ENCODE measurements at regions not wholly inside any gene's neighbourhood (a gene's known extent, or its start where the extent isn't known, plus 50 kb on each side); places are given as distances from the start of the nearest gene placed in this dataset.

DNA sequence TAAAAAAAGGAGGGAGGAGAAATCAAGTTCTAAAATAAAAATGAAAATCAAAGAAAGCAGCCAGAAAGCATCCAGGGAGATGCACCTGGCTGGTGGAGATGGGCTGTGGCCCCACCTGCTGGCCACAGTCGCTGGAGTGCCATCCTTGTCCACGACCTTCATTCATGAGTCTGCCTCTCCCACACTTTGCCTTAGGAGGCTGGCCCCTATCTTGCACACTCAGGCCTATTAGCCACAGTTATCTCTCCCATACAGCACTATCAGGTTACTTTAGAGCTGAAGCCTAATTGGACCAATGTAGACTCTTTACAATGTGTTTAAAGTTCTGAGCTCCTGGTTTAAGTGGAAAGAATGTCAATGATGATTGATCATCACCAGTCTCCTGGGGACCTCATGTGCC, 392.0 kb upstream of the RORA start:
- no peaks in the 10 kb centered on the region for H3K36me3 ChIP-seq (ENCODE audit: insufficient read depth)
- H3K4me1 ChIP-seq (ENCODE audit: insufficient read depth), result no peaks in the 10 kb centered on the region
- 2% methylated on average over 2 of the region's 2 CpGs for WGBS
- H3K4me3 ChIP-seq (ENCODE audit: low read depth, low read length), result no peak overlapping the region
- no peak for DNase-seq (ENCODE audit: extremely low spot score)
- H3K27ac ChIP-seq (ENCODE audit: low read depth), result no peak overlapping the region

DNA sequence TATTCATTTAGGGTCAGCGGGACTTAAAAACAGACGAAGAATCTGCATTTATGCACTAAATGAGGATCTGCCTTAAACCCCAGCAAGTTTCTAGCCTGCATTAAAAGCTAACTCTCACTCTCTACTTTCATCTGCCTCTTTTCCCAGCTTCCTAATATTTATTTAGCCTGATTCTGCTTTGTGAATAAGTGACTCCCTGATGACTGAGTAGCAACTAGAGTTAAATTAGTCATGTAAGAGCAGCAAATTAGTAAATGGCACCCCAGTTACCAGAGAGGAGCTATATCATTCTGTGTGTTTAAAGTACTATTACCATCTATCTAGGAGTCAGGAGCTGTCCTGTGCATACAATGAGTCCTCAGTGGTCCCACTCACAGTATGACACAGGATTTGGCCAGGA, 391.0 kb upstream of the RORA start:
- DNase-seq (ENCODE audit: extremely low spot score), result no peak
- Histone ChIP-seq H3K4me1 (ENCODE audit: insufficient read depth) (no peaks in the 10 kb centered on the region), H3K36me3 (ENCODE audit: insufficient read depth) (no peaks in the 10 kb centered on the region), H3K4me3 (ENCODE audit: low read depth, low read length) (no peak overlapping the region), H3K27ac (ENCODE audit: low read depth) (no peak overlapping the region)
- WGBS, result 73% methylated on average over 2 of the region's 2 CpGs

DNA sequence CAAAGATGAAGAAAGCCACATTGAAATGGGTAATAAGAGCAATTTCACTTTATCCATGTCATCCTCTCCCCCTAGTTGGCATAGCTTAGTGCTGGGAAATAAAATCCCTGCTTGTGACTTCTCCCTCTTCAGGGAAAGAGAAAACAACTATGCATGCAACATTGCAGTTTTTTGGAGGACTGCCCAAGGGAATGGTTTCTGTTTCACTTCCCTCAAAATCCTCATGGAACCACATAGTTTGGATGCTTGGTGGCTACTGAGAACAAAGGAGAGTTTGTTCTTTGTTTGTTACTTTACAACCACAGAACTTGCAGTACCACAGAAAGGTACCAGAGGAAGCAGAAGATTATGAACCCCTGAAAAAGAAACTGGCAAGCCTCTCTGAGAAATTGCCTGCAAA, 384.6 kb upstream of the RORA start:
- no peaks in the 10 kb centered on the region for H3K36me3 ChIP-seq (ENCODE audit: insufficient read depth)
- no peak overlapping the region for H3K27ac ChIP-seq (ENCODE audit: low read depth)
- DNase-seq (ENCODE audit: extremely low spot score), result no peak
- H3K4me3 ChIP-seq (ENCODE audit: low read depth, low read length), result no peak overlapping the region
- no peaks in the 10 kb centered on the region for H3K4me1 ChIP-seq (ENCODE audit: insufficient read depth)

DNA sequence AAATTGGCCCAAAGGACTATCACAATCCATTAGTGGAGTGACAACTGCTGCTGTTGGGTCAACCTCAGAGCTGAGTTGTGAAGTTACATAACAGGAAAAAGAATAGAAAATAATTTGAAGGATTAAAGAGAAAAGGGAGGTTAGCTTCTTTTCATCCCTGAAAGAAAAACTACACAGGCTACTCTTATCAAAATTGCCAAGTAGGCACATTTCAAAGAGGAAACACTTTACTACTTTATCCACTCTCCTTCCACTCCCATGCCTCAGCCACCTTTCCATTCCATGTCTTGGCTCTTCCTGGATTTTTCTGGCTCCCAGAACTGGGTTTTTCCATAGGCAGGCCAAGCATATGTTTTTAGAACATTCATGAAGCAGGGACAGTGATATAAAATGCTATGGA, 384.0 kb upstream of the RORA start:
- Histone ChIP-seq H3K4me3 (ENCODE audit: low read depth, low read length) (no peak overlapping the region), H3K27ac (ENCODE audit: low read depth) (no peak overlapping the region), H3K4me1 (ENCODE audit: insufficient read depth) (no peaks in the 10 kb centered on the region), H3K36me3 (ENCODE audit: insufficient read depth) (no peaks in the 10 kb centered on the region)
- no peak for DNase-seq (ENCODE audit: extremely low spot score)

DNA sequence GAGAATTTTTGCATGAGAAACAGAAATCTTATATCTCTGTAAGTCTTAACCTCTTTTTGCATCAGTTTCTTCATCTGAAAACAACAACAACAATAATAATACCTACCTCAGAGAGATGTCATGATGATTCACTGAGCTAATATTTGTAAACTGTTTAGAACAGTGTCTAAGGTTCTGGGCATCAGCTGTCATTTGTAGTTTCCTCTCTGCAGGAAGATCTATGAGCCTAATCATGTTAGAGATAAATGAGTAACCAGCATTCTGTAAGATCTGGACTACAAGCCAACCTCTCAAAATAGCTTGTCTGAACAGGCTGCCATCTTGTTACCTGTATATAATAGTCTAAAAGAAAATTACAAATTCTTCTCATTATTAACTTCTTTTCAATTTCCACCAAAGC, 383.0 kb upstream of the RORA start:
- DNase-seq (ENCODE audit: extremely low spot score), result no peak
- Histone ChIP-seq H3K27ac (ENCODE audit: low read depth) (no peak overlapping the region), H3K4me1 (ENCODE audit: insufficient read depth) (no peaks in the 10 kb centered on the region), H3K4me3 (ENCODE audit: low read depth, low read length) (no peak overlapping the region), H3K36me3 (ENCODE audit: insufficient read depth) (no peaks in the 10 kb centered on the region)

DNA sequence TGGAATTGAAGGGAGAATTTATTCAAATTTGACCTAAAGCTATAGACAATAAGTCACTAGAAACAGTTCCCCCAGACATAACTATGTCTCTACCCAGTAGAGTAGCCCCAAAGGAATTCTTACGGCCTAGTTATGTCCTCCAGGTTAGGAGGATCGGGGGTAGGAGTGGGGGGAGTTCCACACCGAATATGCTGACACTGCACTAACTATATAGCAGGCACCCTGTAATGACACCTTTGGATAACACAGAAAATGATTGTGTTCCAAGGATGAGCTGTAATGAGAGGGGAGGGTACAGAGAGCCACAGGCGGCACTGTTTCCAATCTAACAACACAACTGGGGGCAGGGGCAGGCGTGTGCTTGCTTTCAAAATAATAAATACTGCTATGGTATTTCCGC, 376.2 kb upstream of the RORA start:
- no peaks in the 10 kb centered on the region for H3K4me1 ChIP-seq (ENCODE audit: insufficient read depth)
- H3K27ac ChIP-seq (ENCODE audit: low read depth), result no peak overlapping the region
- H3K4me3 ChIP-seq (ENCODE audit: low read depth, low read length), result no peak overlapping the region
- no peaks in the 10 kb centered on the region for H3K36me3 ChIP-seq (ENCODE audit: insufficient read depth)
- WGBS, result 87% methylated on average over 6 of the region's 6 CpGs
- DNase-seq (ENCODE audit: extremely low spot score), result no peak

DNA sequence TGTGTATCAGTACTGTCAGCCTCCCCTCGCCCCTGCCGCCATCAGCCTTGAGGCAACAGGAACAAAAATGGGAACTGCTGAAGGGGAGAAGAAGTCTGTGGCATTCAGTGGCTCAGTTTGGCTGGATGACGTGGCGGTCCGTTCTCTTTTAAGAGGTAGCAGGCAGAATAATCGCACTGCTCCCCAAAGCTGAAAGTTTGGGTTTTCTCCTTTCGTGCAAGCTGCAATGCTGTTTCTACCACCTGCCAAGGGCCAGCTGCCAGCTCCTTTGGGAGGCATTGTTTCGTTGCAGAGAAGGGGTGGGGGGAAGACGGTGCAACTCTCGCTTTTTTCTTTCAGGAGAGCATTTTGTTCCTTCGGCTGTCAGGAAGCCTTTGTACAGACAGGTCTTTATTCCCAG, 369.6 kb upstream of the RORA start:
- DNase-seq (ENCODE audit: extremely low spot score), result no peak
- no peak overlapping the region for H3K27ac ChIP-seq (ENCODE audit: low read depth)
- H3K4me3 ChIP-seq (ENCODE audit: low read depth, low read length), result no peak overlapping the region
- no peaks in the 10 kb centered on the region for H3K4me1 ChIP-seq (ENCODE audit: insufficient read depth)
- H3K36me3 ChIP-seq (ENCODE audit: insufficient read depth), result no peaks in the 10 kb centered on the region
- 73% methylated on average over 11 of the region's 11 CpGs for WGBS

DNA sequence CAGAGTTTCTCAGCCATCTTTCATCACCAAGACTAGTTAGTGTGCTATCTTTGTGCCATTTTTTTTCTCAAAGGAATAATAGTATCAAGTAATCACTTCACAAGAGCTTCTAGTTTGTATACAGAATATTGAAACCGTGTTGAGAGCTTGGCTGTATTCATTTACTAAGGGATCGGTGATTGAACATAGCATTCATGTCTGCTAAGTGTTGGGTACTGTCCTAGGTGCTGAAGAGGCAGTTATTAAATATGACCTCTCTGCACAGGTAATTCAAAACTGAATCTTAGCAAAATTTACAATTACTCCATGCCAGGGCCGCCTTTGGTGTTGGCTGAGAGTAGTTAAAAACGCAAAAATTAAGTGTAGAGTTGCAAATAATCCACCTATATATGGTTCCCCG, 355.3 kb upstream of the RORA start:
- WGBS, result 71% methylated on average over 5 of the region's 5 CpGs
- H3K4me1 ChIP-seq (ENCODE audit: insufficient read depth), result no peaks in the 10 kb centered on the region
- no peak overlapping the region for H3K27ac ChIP-seq (ENCODE audit: low read depth)
- H3K4me3 ChIP-seq (ENCODE audit: low read depth, low read length), result no peak overlapping the region
- H3K36me3 ChIP-seq (ENCODE audit: insufficient read depth), result no peaks in the 10 kb centered on the region
- DNase-seq (ENCODE audit: extremely low spot score), result no peak

DNA sequence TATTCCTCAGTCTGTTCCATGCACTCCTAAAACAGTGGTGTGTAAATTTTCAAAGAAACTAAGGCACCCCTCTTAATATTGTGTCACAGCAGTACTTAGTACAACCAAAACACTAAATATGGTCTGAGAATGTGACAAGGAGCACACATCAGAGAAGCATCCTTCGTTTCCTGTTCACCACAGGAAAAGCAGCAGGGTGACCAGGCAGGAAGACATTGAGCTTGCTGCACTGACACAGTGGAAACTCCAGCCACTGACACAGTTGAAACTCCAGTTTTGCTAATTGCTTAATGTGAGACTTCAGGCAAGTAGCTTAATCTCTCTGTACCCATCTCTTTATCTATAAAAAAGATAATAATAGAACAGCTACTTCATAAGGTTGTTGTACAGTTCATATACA, 353.0 kb upstream of the RORA start:
- WGBS, result 33% methylated on average over 1 of the region's 1 CpG
- Histone ChIP-seq H3K27ac (ENCODE audit: low read depth) (no peak overlapping the region), H3K4me1 (ENCODE audit: insufficient read depth) (no peaks in the 10 kb centered on the region), H3K36me3 (ENCODE audit: insufficient read depth) (no peaks in the 10 kb centered on the region), H3K4me3 (ENCODE audit: low read depth, low read length) (no peak overlapping the region)
- no peak for DNase-seq (ENCODE audit: extremely low spot score)

DNA sequence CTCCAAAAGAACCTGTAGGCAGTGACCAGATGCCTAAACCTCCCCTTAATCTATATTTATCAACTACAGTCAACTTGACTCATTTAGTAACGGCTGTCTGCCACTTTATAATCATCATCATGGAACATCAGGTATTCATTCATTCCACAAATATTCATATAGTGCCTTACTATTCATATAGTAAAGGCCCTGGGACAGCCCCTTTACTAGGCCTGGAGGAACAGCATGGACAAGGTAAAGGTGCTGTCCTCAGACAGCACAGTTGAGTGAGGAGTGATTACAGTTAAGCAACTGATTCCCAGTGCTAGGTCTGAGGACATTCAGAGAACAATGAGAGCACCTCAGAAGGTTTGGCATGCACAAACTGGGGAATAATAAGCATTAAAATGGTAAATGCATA, 346.5 kb upstream of the RORA start:
- H3K36me3 ChIP-seq (ENCODE audit: insufficient read depth), result no peaks in the 10 kb centered on the region
- DNase-seq (ENCODE audit: extremely low spot score), result no peak
- no peak overlapping the region for H3K27ac ChIP-seq (ENCODE audit: low read depth)
- 66% methylated on average over 1 of the region's 1 CpG for WGBS
- H3K4me3 ChIP-seq (ENCODE audit: low read depth, low read length), result no peak overlapping the region
- H3K4me1 ChIP-seq (ENCODE audit: insufficient read depth), result no peaks in the 10 kb centered on the region

DNA sequence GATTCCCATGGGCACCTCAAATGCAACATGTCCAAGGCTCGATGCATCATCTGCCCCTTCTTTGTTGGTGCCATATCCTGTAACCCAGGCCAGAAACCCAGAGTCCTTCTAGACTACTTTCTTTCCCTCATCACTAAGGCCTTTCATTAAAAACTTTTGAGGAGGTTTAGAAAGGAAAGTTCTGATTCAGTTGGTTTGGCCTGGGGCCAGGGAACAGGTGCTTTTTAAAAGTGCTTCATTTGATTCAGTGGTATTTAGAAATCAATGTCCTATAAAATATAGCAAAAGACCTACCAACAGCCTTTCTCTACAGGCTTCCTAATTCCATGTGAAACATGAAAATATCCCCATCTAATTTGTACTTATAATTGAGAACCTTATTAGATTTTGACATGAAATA, 341.9 kb upstream of the RORA start:
- Histone ChIP-seq H3K4me3 (ENCODE audit: low read depth, low read length) (no peak overlapping the region), H3K4me1 (ENCODE audit: insufficient read depth) (no peaks in the 10 kb centered on the region), H3K36me3 (ENCODE audit: insufficient read depth) (no peaks in the 10 kb centered on the region), H3K27ac (ENCODE audit: low read depth) (no peak overlapping the region)
- 97% methylated on average over 1 of the region's 1 CpG for WGBS
- no peak for DNase-seq (ENCODE audit: extremely low spot score)

DNA sequence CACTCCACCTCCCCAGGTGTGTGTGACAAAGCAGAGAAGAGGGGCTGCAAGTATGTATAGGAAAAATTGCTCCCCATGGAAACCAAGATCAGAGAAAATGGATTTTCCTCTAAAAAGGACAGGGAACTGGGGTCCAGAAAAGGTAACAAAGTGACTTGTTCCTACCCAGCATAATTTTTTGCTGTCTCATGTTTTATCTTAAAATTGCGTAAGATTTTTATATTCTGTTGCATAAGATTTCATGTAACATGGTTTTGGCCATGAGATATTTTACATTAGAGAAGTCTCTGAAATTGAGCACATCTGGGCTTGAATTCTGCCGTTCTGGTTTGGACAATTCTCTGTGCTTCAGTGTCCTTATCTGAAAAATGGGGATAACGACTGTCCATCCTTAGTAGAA, 335.7 kb upstream of the RORA start:
- no peaks in the 10 kb centered on the region for H3K4me1 ChIP-seq (ENCODE audit: insufficient read depth)
- H3K27ac ChIP-seq (ENCODE audit: low read depth), result no peak overlapping the region
- WGBS, result 74% methylated on average over 3 of the region's 3 CpGs
- no peak overlapping the region for H3K4me3 ChIP-seq (ENCODE audit: low read depth, low read length)
- DNase-seq (ENCODE audit: extremely low spot score), result no peak
- no peaks in the 10 kb centered on the region for H3K36me3 ChIP-seq (ENCODE audit: insufficient read depth)

DNA sequence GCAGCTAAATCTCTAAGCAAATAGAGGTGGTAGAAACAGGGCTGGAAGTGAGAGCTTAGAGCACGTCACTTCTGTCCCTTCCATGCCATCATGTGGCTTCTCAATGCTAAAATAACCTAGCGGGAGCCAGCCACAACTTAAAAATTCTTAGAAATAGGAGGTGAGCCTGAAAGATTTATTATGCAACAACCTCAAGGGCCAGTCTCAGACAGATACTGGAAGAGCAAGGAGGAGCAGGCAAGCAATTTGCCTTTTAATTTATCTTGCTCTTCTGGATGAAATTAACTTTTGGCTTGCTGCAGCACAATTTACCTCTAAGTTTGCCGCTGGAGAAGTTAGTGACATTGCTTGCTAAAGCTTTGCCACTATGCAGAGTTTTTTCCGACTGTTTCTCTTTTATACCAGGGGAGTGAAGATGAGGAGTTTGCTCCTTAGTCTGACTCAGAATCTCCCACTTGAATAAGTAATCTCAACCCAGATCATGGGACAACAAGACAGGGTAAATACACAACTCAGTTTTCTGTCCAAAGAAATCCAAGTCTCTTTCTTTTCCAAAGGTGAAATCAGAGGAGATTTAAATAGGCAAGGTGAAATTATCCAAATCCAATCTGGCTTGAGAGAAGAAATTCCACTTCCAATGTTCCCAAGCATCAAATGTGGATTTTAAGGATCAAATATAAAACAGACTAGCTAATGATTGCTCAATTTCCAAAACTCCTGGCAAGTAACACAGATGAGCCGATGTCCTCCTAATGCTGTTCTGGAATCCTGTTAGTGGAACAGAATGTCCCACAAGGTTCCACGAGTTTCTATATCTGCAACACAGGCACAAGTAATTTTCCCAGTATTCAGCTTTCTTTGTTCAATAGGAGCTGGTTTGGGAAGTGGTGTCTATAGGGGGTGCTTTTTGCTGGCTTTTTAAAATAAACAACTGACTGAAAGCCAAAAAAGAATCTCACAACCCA, 329.4 kb upstream of the RORA start:
- no peak overlapping the region for H3K4me3 ChIP-seq (ENCODE audit: low read depth, low read length)
- H3K4me1 ChIP-seq (ENCODE audit: insufficient read depth), result no peaks in the 10 kb centered on the region
- peak overlapping the region; percentile 68 for H3K27ac ChIP-seq (ENCODE audit: low read depth)
- 57% methylated on average over 6 of the region's 6 CpGs for WGBS
- no peak for DNase-seq (ENCODE audit: extremely low spot score)
- no peaks in the 10 kb centered on the region for H3K36me3 ChIP-seq (ENCODE audit: insufficient read depth)

DNA sequence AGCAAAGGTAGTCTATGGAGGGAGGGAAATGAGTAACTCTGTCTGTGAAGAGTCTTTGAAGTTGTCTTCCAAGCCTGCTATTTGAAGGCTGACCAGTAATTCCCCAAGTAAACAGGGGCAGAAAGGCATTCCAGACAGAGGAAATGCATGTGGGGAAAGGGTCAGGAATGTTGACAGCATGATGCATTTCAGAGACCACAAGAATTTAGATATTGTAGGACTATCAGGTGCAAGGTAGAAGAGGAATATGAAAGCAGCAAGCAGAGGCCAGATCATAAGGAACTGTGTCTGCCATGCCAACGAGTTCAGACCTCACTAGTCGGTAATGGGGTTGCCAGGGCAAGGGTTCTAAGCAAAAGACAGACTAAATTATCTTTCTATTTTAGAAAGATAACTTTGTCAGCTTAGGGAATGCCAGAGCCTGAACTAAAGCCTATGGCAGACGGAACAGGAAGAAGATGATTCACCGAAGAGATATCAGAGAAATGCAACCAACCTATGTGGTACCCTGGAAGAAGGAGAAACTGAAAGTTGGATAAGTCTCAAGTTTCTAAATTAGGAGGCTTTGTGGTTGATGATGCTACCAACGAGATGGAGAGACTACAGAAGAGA, 327.0 kb upstream of the RORA start:
- Histone ChIP-seq H3K4me3 (ENCODE audit: low read depth, low read length) (no peak overlapping the region), H3K4me1 (ENCODE audit: insufficient read depth) (no peaks in the 10 kb centered on the region), H3K27ac (ENCODE audit: low read depth) (no peak overlapping the region), H3K36me3 (ENCODE audit: insufficient read depth) (no peaks in the 10 kb centered on the region)
- DNase-seq (ENCODE audit: extremely low spot score), result no peak
- 53% methylated on average over 5 of the region's 5 CpGs for WGBS
